ENCODE measurements at regions not wholly inside any gene's neighbourhood (a gene's known extent, or its start where the extent isn't known, plus 50 kb on each side); places are given as distances from the start of the nearest gene placed in this dataset.

DNA sequence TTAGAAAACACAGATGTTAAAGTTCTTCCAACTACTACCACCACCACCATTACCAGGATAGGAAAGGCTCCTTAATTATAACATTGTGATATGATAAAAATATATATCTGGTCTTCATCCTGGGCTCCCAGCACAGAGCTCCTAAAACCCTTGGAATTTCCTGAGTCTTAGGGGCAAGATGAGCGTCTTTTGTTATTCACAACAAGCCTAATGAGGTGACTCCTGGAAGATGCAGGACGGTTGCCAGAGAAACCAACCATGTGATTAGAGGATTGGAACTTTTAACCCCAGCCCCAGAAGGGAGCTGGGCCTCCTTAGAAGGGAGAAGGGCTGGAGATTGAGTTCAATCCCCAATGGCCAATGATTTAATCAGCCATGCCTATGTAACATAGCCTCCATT is 148.0 kb upstream of the ADRA1B start:
- no peak for TF ChIP-seq POLR2A (IDR thresholded peaks at IDR 0.05)
- TF ChIP-seq, protein P1, sequence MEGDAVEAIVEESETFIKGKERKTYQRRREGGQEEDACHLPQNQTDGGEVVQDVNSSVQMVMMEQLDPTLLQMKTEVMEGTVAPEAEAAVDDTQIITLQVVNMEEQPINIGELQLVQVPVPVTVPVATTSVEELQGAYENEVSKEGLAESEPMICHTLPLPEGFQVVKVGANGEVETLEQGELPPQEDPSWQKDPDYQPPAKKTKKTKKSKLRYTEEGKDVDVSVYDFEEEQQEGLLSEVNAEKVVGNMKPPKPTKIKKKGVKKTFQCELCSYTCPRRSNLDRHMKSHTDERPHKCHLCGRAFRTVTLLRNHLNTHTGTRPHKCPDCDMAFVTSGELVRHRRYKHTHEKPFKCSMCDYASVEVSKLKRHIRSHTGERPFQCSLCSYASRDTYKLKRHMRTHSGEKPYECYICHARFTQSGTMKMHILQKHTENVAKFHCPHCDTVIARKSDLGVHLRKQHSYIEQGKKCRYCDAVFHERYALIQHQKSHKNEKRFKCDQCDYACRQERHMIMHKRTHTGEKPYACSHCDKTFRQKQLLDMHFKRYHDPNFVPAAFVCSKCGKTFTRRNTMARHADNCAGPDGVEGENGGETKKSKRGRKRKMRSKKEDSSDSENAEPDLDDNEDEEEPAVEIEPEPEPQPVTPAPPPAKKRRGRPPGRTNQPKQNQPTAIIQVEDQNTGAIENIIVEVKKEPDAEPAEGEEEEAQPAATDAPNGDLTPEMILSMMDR (IDR thresholded peaks at IDR 0.05) = no peak
